ENCODE measurements at regions not wholly inside any gene's neighbourhood (a gene's known extent, or its start where the extent isn't known, plus 50 kb on each side); places are given as distances from the start of the nearest gene placed in this dataset.

DNA sequence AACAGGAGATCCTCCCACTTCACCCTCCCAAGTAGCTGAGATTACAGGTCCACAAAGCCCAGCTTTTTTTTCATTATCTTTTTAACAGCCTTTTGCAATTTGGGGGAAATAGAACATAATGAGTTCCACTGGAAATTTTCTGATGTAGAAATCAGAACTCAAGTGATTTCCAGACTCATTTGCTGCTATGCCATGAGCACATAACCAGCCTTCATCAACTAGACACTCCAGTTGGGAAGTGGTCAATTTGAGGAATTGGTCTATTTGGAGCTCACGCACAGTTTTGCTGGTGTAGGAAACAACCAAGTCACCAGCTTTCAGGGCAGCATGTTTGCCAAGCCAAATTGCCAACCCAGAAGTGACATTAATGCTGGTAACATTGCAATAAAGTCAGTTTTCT, 86.7 kb downstream of the MAFB start:
- no peak for TF ChIP-seq CTCF (IDR thresholded peaks at IDR 0.05)
- no peak for TF ChIP-seq POLR2A (IDR thresholded peaks at IDR 0.05)

All from body of pancreas (tissue), 4 donors.